IgD-negative memory B cell (primary cell): ENCODE measurements at regions not wholly inside any gene's neighbourhood (a gene's known extent, or its start where the extent isn't known, plus 50 kb on each side); places are given as distances from the start of the nearest gene placed in this dataset.

ENCODE experiments used
- H3K27ac Mint-ChIP-seq, 3 donors: one replicate each; pipeline ENCODE4 v1.8.0; 2020 to 2022; ENCODE audit warnings: mild to moderate bottlenecking in 3 of 3, mixed read lengths in 3 of 3, moderate library complexity in 1 of 3
- H3K27me3 Mint-ChIP-seq: one replicate; pipeline ENCODE4 v1.8.0; 2021; ENCODE audit warnings: mixed read lengths
- H3K36me3 Mint-ChIP-seq: one replicate; pipeline ENCODE4 v1.8.0; 2020; ENCODE audit warnings: mild to moderate bottlenecking, mixed read lengths
- H3K4me1 Mint-ChIP-seq, 3 donors: one replicate each; pipeline ENCODE4 v1.8.0; 2020 to 2022; ENCODE audit warnings: mixed read lengths in 3 of 3, mild to moderate bottlenecking in 1 of 3
- H3K4me3 Mint-ChIP-seq, 4 donors: one replicate each; pipeline ENCODE4 v1.8.0; 2020 to 2022; ENCODE audit warnings: mild to moderate bottlenecking in 4 of 4, mixed read lengths in 4 of 4, moderate library complexity in 3 of 4
- H3K9me3 Mint-ChIP-seq, 3 donors: one replicate each; pipeline ENCODE4 v1.8.0; 2020 to 2021; ENCODE audit warnings: mixed read lengths in 3 of 3, mild to moderate bottlenecking in 1 of 3

GRCh38 chr18:39770399-39770798 lies 2184.6 kb upstream of the PIK3C3 start:
- Mint-ChIP-seq H3K4me1 (no peaks in the 10 kb centered on the region), H3K36me3 (no peaks in the 10 kb centered on the region), H3K9me3 (peaks cover 3 to 27% (median 5%) of the 10 kb centered on the region in 3 donors), H3K27ac (no peak overlapping the region), H3K27me3 (no peaks in the 10 kb centered on the region), H3K4me3 (no peak overlapping the region)

- H3K4me3 Mint-ChIP-seq, result no peak overlapping the region
- H3K36me3 Mint-ChIP-seq, result no peaks in the 10 kb centered on the region
- no peaks in the 10 kb centered on the region for H3K27me3 Mint-ChIP-seq
- no peaks in the 10 kb centered on the region for H3K4me1 Mint-ChIP-seq
- no peak overlapping the region for H3K27ac Mint-ChIP-seq
- peaks cover 0 to 24% (median 5%) of the 10 kb centered on the region in 3 donors for H3K9me3 Mint-ChIP-seq
These were observed 2190.2 kb upstream of the PIK3C3 start for GRCh38 chr18:39764873-39765272.

- Mint-ChIP-seq H3K9me3 (peaks cover 0 to 21% (median 3%) of the 10 kb centered on the region in 3 donors), H3K4me3 (no peak overlapping the region), H3K27me3 (no peaks in the 10 kb centered on the region), H3K27ac (no peak overlapping the region), H3K36me3 (no peaks in the 10 kb centered on the region), H3K4me1 (no peaks in the 10 kb centered on the region)
These were observed 2193.8 kb upstream of the PIK3C3 start for GRCh38 chr18:39761273-39761672.

- no peak overlapping the region for H3K4me3 Mint-ChIP-seq
- no peaks in the 10 kb centered on the region for H3K27me3 Mint-ChIP-seq
- no peak overlapping the region for H3K27ac Mint-ChIP-seq
- H3K4me1 Mint-ChIP-seq, result no peaks in the 10 kb centered on the region
- peaks cover 2 to 22% (median 5%) of the 10 kb centered on the region in 3 donors for H3K9me3 Mint-ChIP-seq
- H3K36me3 Mint-ChIP-seq, result no peaks in the 10 kb centered on the region
These were observed 2194.3 kb upstream of the CELF4 start for GRCh38 chr18:39759926-39760325.

GRCh38 chr18:39753178-39753577 lies 2187.6 kb upstream of the CELF4 start:
- Mint-ChIP-seq H3K9me3 (peaks cover 2 to 18% (median 3%) of the 10 kb centered on the region in 3 donors), H3K27ac (no peak overlapping the region), H3K36me3 (no peaks in the 10 kb centered on the region), H3K4me1 (no peaks in the 10 kb centered on the region), H3K27me3 (no peaks in the 10 kb centered on the region), H3K4me3 (no peak overlapping the region)

GRCh38 chr18:39752351-39752750 lies 2186.8 kb upstream of the CELF4 start:
- peaks cover 2 to 16% (median 3%) of the 10 kb centered on the region in 3 donors for H3K9me3 Mint-ChIP-seq
- H3K4me1 Mint-ChIP-seq, result no peaks in the 10 kb centered on the region
- H3K4me3 Mint-ChIP-seq, result no peak overlapping the region
- no peak overlapping the region for H3K27ac Mint-ChIP-seq
- H3K27me3 Mint-ChIP-seq, result no peaks in the 10 kb centered on the region
- H3K36me3 Mint-ChIP-seq, result no peaks in the 10 kb centered on the region

GRCh38 chr18:39751921-39752320 lies 2186.3 kb upstream of the CELF4 start:
- H3K4me1 Mint-ChIP-seq, result no peaks in the 10 kb centered on the region
- no peaks in the 10 kb centered on the region for H3K27me3 Mint-ChIP-seq
- H3K36me3 Mint-ChIP-seq, result no peaks in the 10 kb centered on the region
- H3K27ac Mint-ChIP-seq, result no peak overlapping the region
- H3K9me3 Mint-ChIP-seq, result peaks cover 2 to 17% (median 3%) of the 10 kb centered on the region in 3 donors
- no peak overlapping the region for H3K4me3 Mint-ChIP-seq

GRCh38 chr18:39751161-39751560 lies 2185.6 kb upstream of the CELF4 start:
- Mint-ChIP-seq H3K36me3 (no peaks in the 10 kb centered on the region), H3K27me3 (no peaks in the 10 kb centered on the region), H3K27ac (no peak overlapping the region), H3K9me3 (peaks cover 2 to 19% (median 3%) of the 10 kb centered on the region in 3 donors), H3K4me1 (no peaks in the 10 kb centered on the region), H3K4me3 (no peak overlapping the region)

GRCh38 chr18:39749154-39749553 lies 2183.6 kb upstream of the CELF4 start:
- no peaks in the 10 kb centered on the region for H3K36me3 Mint-ChIP-seq
- peaks cover 0 to 16% (median 1%) of the 10 kb centered on the region in 3 donors for H3K9me3 Mint-ChIP-seq
- no peak overlapping the region for H3K4me3 Mint-ChIP-seq
- H3K27ac Mint-ChIP-seq, result no peak overlapping the region
- no peaks in the 10 kb centered on the region for H3K4me1 Mint-ChIP-seq
- no peaks in the 10 kb centered on the region for H3K27me3 Mint-ChIP-seq

- H3K4me3 Mint-ChIP-seq, result no peak overlapping the region
- H3K4me1 Mint-ChIP-seq, result no peaks in the 10 kb centered on the region
- no peaks in the 10 kb centered on the region for H3K27me3 Mint-ChIP-seq
- H3K27ac Mint-ChIP-seq, result no peak overlapping the region
- no peaks in the 10 kb centered on the region for H3K36me3 Mint-ChIP-seq
- H3K9me3 Mint-ChIP-seq, result peaks cover 0 to 17% (median 1%) of the 10 kb centered on the region in 3 donors
These were observed 2183.1 kb upstream of the CELF4 start for GRCh38 chr18:39748727-39749126.

- H3K27ac Mint-ChIP-seq, result no peak overlapping the region
- H3K4me3 Mint-ChIP-seq, result no peak overlapping the region
- no peaks in the 10 kb centered on the region for H3K36me3 Mint-ChIP-seq
- H3K27me3 Mint-ChIP-seq, result no peaks in the 10 kb centered on the region
- peaks cover 1 to 22% (median 2%) of the 10 kb centered on the region in 3 donors for H3K9me3 Mint-ChIP-seq
- no peaks in the 10 kb centered on the region for H3K4me1 Mint-ChIP-seq
These were observed 2180.6 kb upstream of the CELF4 start for GRCh38 chr18:39746201-39746600.

GRCh38 chr18:39743463-39743862 lies 2177.9 kb upstream of the CELF4 start:
- Mint-ChIP-seq H3K36me3 (no peaks in the 10 kb centered on the region), H3K27ac (no peak overlapping the region), H3K9me3 (peaks cover 0 to 25% (median 4%) of the 10 kb centered on the region in 3 donors), H3K4me1 (no peaks in the 10 kb centered on the region), H3K4me3 (no peak overlapping the region), H3K27me3 (no peaks in the 10 kb centered on the region)

GRCh38 chr18:39741755-39742466 lies 2176.3 kb upstream of the CELF4 start:
- no peaks in the 10 kb centered on the region for H3K27me3 Mint-ChIP-seq
- H3K27ac Mint-ChIP-seq, result no peak overlapping the region
- H3K36me3 Mint-ChIP-seq, result no peaks in the 10 kb centered on the region
- H3K9me3 Mint-ChIP-seq, result peaks cover 0 to 29% (median 4%) of the 10 kb centered on the region in 3 donors
- no peaks in the 10 kb centered on the region for H3K4me1 Mint-ChIP-seq
- H3K4me3 Mint-ChIP-seq, result no peak overlapping the region

GRCh38 chr18:39737869-39738268 lies 2172.3 kb upstream of the CELF4 start:
- Mint-ChIP-seq H3K27ac (no peak overlapping the region), H3K4me3 (no peak overlapping the region), H3K4me1 (no peaks in the 10 kb centered on the region), H3K36me3 (no peaks in the 10 kb centered on the region), H3K9me3 (peaks cover 3 to 30% (median 10%) of the 10 kb centered on the region in 3 donors), H3K27me3 (no peaks in the 10 kb centered on the region)

GRCh38 chr18:39732918-39733317 lies 2167.3 kb upstream of the CELF4 start:
- no peaks in the 10 kb centered on the region for H3K4me1 Mint-ChIP-seq
- no peak overlapping the region for H3K4me3 Mint-ChIP-seq
- no peaks in the 10 kb centered on the region for H3K27me3 Mint-ChIP-seq
- no peaks in the 10 kb centered on the region for H3K36me3 Mint-ChIP-seq
- H3K27ac Mint-ChIP-seq, result no peak overlapping the region
- peaks cover 6 to 24% (median 6%) of the 10 kb centered on the region in 3 donors for H3K9me3 Mint-ChIP-seq

- no peaks in the 10 kb centered on the region for H3K36me3 Mint-ChIP-seq
- no peak overlapping the region for H3K4me3 Mint-ChIP-seq
- H3K9me3 Mint-ChIP-seq, result peaks cover 6 to 10% (median 6%) of the 10 kb centered on the region in 3 donors
- H3K27me3 Mint-ChIP-seq, result no peaks in the 10 kb centered on the region
- H3K4me1 Mint-ChIP-seq, result no peaks in the 10 kb centered on the region
- no peak overlapping the region for H3K27ac Mint-ChIP-seq
These were observed 2165.0 kb upstream of the CELF4 start for GRCh38 chr18:39730606-39731005.
